Neuronal stem cell (in vitro differentiated cells): ENCODE measurements at regions not wholly inside any gene's neighbourhood (a gene's known extent, or its start where the extent isn't known, plus 50 kb on each side); places are given as distances from the start of the nearest gene placed in this dataset.

Experiments used
- DNase-seq: peaks from one replicate; pipeline ENCODE4 v3.0.0-alpha.2; 2013; ENCODE audit warnings: low spot score
- H2AFZ ChIP-seq: one replicate; pipeline ENCODE4 v1.6.1; 2013; ENCODE audit warnings: mild to moderate bottlenecking, low read length, inconsistent platforms
- H2AK5ac ChIP-seq: 2 replicates; pipeline ENCODE4 v1.6.1; 2013; ENCODE audit warnings: low read depth, mild to moderate bottlenecking, inconsistent platforms, low read length, moderate library complexity, mixed read lengths
- H2BK120ac ChIP-seq: 2 replicates; pipeline ENCODE4 v1.6.1; 2013; ENCODE audit warnings: low read depth, mild to moderate bottlenecking, inconsistent platforms, low read length, moderate library complexity, mixed read lengths
- H2BK12ac ChIP-seq: one replicate; pipeline ENCODE4 v1.6.1; 2013; ENCODE audit warnings: low read length, inconsistent platforms
- H2BK15ac ChIP-seq: 2 replicates; pipeline ENCODE4 v1.6.1; 2013; ENCODE audit warnings: mild to moderate bottlenecking, low read length, inconsistent platforms, mixed read lengths
- H2BK5ac ChIP-seq: one replicate; pipeline ENCODE4 v1.6.1; 2013; ENCODE audit warnings: inconsistent platforms, mild to moderate bottlenecking, low read length, moderate library complexity
- H3K14ac ChIP-seq: one replicate; pipeline ENCODE4 v1.6.1; 2013; ENCODE audit warnings: low read length, inconsistent platforms
- H3K18ac ChIP-seq: 2 replicates; pipeline ENCODE4 v1.6.1; 2013; ENCODE audit warnings: low read length, inconsistent platforms
- H3K23ac ChIP-seq: 2 replicates; pipeline ENCODE4 v1.6.1; 2013; ENCODE audit warnings: low read depth, mild to moderate bottlenecking, mixed read lengths, low read length, inconsistent platforms; ENCODE audit not compliant: poor library complexity
- H3K27ac ChIP-seq: replicated peaks from 3 replicates; pipeline ENCODE4 v1.5.1; 2013; ENCODE audit warnings: low read length, inconsistent platforms
- H3K27me3 ChIP-seq, 3 experiments: 2 replicates each; pipeline ENCODE4 v1.6.1; 2013; ENCODE audit warnings: low read length in 3 of 3, mild to moderate bottlenecking in 2 of 3, inconsistent platforms in 1 of 3, low read depth in 1 of 3, mixed read lengths in 1 of 3, moderate library complexity in 1 of 3; ENCODE audit not compliant: control insufficient read depth in 3 of 3, insufficient read depth in 3 of 3
- H3K36me3 ChIP-seq, 2 donors: replicated peaks in 1 of 2; 2 replicates each; pipeline ENCODE4 v1.6.1; 2013; ENCODE audit warnings: low read length in 2 of 2; ENCODE audit not compliant: control insufficient read depth in 2 of 2, insufficient read depth in 2 of 2
- H3K4ac ChIP-seq: 2 replicates; pipeline ENCODE4 v1.6.1; 2013; ENCODE audit warnings: inconsistent platforms, mild to moderate bottlenecking, low read length, moderate library complexity
- H3K4me1 ChIP-seq, 2 donors: 1 replicate in 1 of 2; 2 replicates in 1 of 2; pipeline ENCODE4 v1.6.1; 2013; ENCODE audit warnings: low read length in 2 of 2, low read depth in 1 of 2; ENCODE audit not compliant: control insufficient read depth in 2 of 2, insufficient read depth in 1 of 2
- H3K4me2 ChIP-seq: one replicate; pipeline ENCODE4 v1.6.1; 2013; ENCODE audit warnings: mild to moderate bottlenecking, low read length, inconsistent platforms; ENCODE audit not compliant: insufficient read depth, poor library complexity, severe bottlenecking
- H3K4me3 ChIP-seq, 2 donors: 2 replicates each; pipeline ENCODE4 v1.5.1; 2013; ENCODE audit warnings: low read length in 2 of 2, mild to moderate bottlenecking in 2 of 2, inconsistent platforms in 1 of 2, moderate library complexity in 1 of 2
- H3K79me1 ChIP-seq: one replicate; pipeline ENCODE4 v1.6.1; 2013; ENCODE audit warnings: low read depth, mild to moderate bottlenecking, inconsistent platforms, low read length, moderate library complexity
- H3K9ac ChIP-seq: one replicate; pipeline ENCODE4 v1.6.1; 2013; ENCODE audit warnings: mild to moderate bottlenecking, low read depth, low read length, inconsistent platforms; ENCODE audit not compliant: poor library complexity
- H3K9me3 ChIP-seq, 2 donors: replicated peaks in 1 of 2; 2 replicates each; pipeline versions ENCODE3 to v1.6.1; 2013; ENCODE audit warnings: low read length in 2 of 2, mild to moderate bottlenecking in 2 of 2, inconsistent platforms in 1 of 2, low read depth in 1 of 2, mixed read lengths in 1 of 2, moderate library complexity in 1 of 2; ENCODE audit not compliant: control insufficient read depth in 2 of 2, insufficient read depth in 1 of 2
- H4K8ac ChIP-seq: one replicate; pipeline ENCODE4 v1.6.1; 2013; ENCODE audit warnings: low read depth, mild to moderate bottlenecking, inconsistent platforms, low read length, moderate library complexity
- H4K91ac ChIP-seq: one replicate; pipeline ENCODE4 v1.6.1; 2013; ENCODE audit warnings: low read length, low read depth, mild to moderate bottlenecking, inconsistent platforms; ENCODE audit not compliant: poor library complexity
- WGBS, 2 donors: extraction: QIAGEN DNeasy Blood & Tissue Kit; methylation state at CpG; one replicate each; pipeline ENCODE4 v1.1.7; 2013; ENCODE audit warnings: missing lambda C conversion rate in 2 of 2, mixed read lengths in 1 of 2; ENCODE audit not compliant: insufficient read length in 2 of 2, insufficient replicate concordance in 1 of 2; ENCODE audit errors: extremely low coverage in 2 of 2; 5-methylcytosine and 5-hydroxymethylcytosine counted together

GRCh38 chr4:53804719-53805118, 213.4 kb upstream of the LNX1 start:
- Histone ChIP-seq H3K14ac (no peak overlapping the region), H3K79me1 (no peaks in the 10 kb centered on the region), H3K4ac (no peak overlapping the region), H3K27ac (no peak overlapping the region), H4K8ac (no peak overlapping the region), H2BK120ac (no peak overlapping the region), H2BK12ac (no peak overlapping the region), H3K9me3 (no peaks in the 10 kb centered on the region), H2BK15ac (no peak overlapping the region), H2BK5ac (no peak overlapping the region), H3K36me3 (no peaks in the 10 kb centered on the region), H3K9ac (no peak overlapping the region), H2AFZ (no peak overlapping the region), H3K4me1 (no peaks in the 10 kb centered on the region), H3K4me3 (no peak overlapping the region), H2AK5ac (no peak overlapping the region), H3K18ac (no peak overlapping the region), H3K23ac (no peak overlapping the region), H3K27me3 (no peaks in the 10 kb centered on the region), H4K91ac (no peak overlapping the region), H3K4me2 (no peak overlapping the region)
- no CpG with 5 or more reads among the region's 2 CpGs for WGBS, 2 donors
- no peak for DNase-seq

- H2BK15ac ChIP-seq = no peak overlapping the region
- H3K27me3 ChIP-seq = no peaks in the 10 kb centered on the region
- H3K18ac ChIP-seq = no peak overlapping the region
- no peaks in the 10 kb centered on the region for H3K36me3 ChIP-seq
- no peak overlapping the region for H3K27ac ChIP-seq
- no peak overlapping the region for H3K23ac ChIP-seq
- H4K91ac ChIP-seq = no peak overlapping the region
- H2BK12ac ChIP-seq = no peak overlapping the region
- no peaks in the 10 kb centered on the region for H3K9me3 ChIP-seq
- H3K79me1 ChIP-seq = no peaks in the 10 kb centered on the region
- no CpG with 5 or more reads among the region's 2 CpGs for WGBS, 2 donors
- no peaks in the 10 kb centered on the region for H3K4me1 ChIP-seq
- no peak for DNase-seq
- no peak overlapping the region for H3K9ac ChIP-seq
- no peak overlapping the region for H2BK5ac ChIP-seq
- no peak overlapping the region for H2AFZ ChIP-seq
- no peak overlapping the region for H3K14ac ChIP-seq
- H2AK5ac ChIP-seq = no peak overlapping the region
- H3K4me3 ChIP-seq = no peak overlapping the region
- no peak overlapping the region for H3K4me2 ChIP-seq
- H4K8ac ChIP-seq = no peak overlapping the region
- no peak overlapping the region for H2BK120ac ChIP-seq
- H3K4ac ChIP-seq = no peak overlapping the region
These were observed 211.2 kb upstream of the LNX1 start for GRCh38 chr4:53802500-53802899.

- H2BK5ac ChIP-seq = no peak overlapping the region
- no peak overlapping the region for H2BK120ac ChIP-seq
- no peaks in the 10 kb centered on the region for H3K27me3 ChIP-seq
- H2BK15ac ChIP-seq = no peak overlapping the region
- no CpG with 5 or more reads among the region's 3 CpGs for WGBS, 2 donors
- H3K4me3 ChIP-seq = no peak overlapping the region
- no peaks in the 10 kb centered on the region for H3K4me1 ChIP-seq
- no peaks in the 10 kb centered on the region for H3K36me3 ChIP-seq
- no peaks in the 10 kb centered on the region for H3K9me3 ChIP-seq
- no peak overlapping the region for H3K27ac ChIP-seq
- no peak overlapping the region for H2AK5ac ChIP-seq
- no peaks in the 10 kb centered on the region for H3K79me1 ChIP-seq
- no peak overlapping the region for H2AFZ ChIP-seq
- H3K14ac ChIP-seq = no peak overlapping the region
- no peak overlapping the region for H3K4ac ChIP-seq
- DNase-seq = no peak
- H3K9ac ChIP-seq = no peak overlapping the region
- H3K4me2 ChIP-seq = no peak overlapping the region
- H4K8ac ChIP-seq = no peak overlapping the region
- no peak overlapping the region for H3K23ac ChIP-seq
- H3K18ac ChIP-seq = no peak overlapping the region
- H2BK12ac ChIP-seq = no peak overlapping the region
- H4K91ac ChIP-seq = no peak overlapping the region
These were observed 210.1 kb upstream of the LNX1 start for GRCh38 chr4:53801373-53801772.

GRCh38 chr4:53800741-53801140, 209.5 kb upstream of the LNX1 start:
- Histone ChIP-seq H4K8ac (no peak overlapping the region), H2BK120ac (no peak overlapping the region), H2AFZ (no peak overlapping the region), H4K91ac (no peak overlapping the region), H2BK15ac (no peak overlapping the region), H3K4ac (no peak overlapping the region), H3K4me3 (no peak overlapping the region), H3K4me2 (no peak overlapping the region), H3K79me1 (no peaks in the 10 kb centered on the region), H2AK5ac (no peak overlapping the region), H2BK12ac (no peak overlapping the region), H2BK5ac (no peak overlapping the region), H3K9me3 (no peaks in the 10 kb centered on the region), H3K27me3 (no peaks in the 10 kb centered on the region), H3K9ac (no peak overlapping the region), H3K4me1 (no peaks in the 10 kb centered on the region), H3K18ac (no peak overlapping the region), H3K14ac (no peak overlapping the region), H3K27ac (no peak overlapping the region), H3K36me3 (no peaks in the 10 kb centered on the region), H3K23ac (no peak overlapping the region)
- no CpG with 5 or more reads among the region's 3 CpGs for WGBS, 2 donors
- no peak for DNase-seq
